K562 (cell line): ENCODE measurements at regions not wholly inside any gene's neighbourhood (a gene's known extent, or its start where the extent isn't known, plus 50 kb on each side); places are given as distances from the start of the nearest gene placed in this dataset.
A peak's percentile ranks its signal among the peaks of the same experiment; 100 is the strongest.

Experiments used
- ATAC-seq: fragments of 200-7000 bp; cut with Tn5 transposase; 3 replicates; pipeline ENCODE4 v1.9.1; 2020; ENCODE audit warnings: moderate library complexity
- BruUV-seq: library from RNA; stranded (reverse); fragments of 400-500 nt; replicated peaks from 2 replicates; lab custom pipeline; 2021; lab: Mats Ljungman, UMichigan
- CTCF ChIA-PET: fragments of 300-600 bp; formaldehyde crosslinking; extraction: SDS; loops from one replicate; lab custom pipeline; 2021; ENCODE audit warnings: low intra/inter-chr PET ratio; lab: Yijun Ruan, JAX
- POLR2A ChIA-PET: fragments of 300-600, 350-650 bp; sonication (Branson Sonifier 250); formaldehyde crosslinking; extraction: SDS; loops from one replicate; lab custom pipeline; 2021; ENCODE audit warnings: antibody characterized with exemption, inconsistent platforms; lab: Yijun Ruan, JAX
- DNase-seq, 4 experiments: peaks; one replicate each; pipeline versions ENCODE4 v3.0.0 to v3.0.0-alpha.2; 2011 to 2018; ENCODE audit warnings: low spot score in 3 of 4, mixed read lengths in 3 of 4; ENCODE audit errors: extremely low read depth in 1 of 4
- FAIRE-seq: peaks from 2 replicates; lab custom pipeline; 2011; peaks lifted over from hg19 to GRCh38; lab: Jason Lieb, UNC
- H2AFZ ChIP-seq: 2 replicates; pipeline ENCODE4 v1.6.0; 2011; ENCODE audit warnings: low read depth, low read length, control low read depth, inconsistent platforms
- H3K27ac ChIP-seq: fragments of 200-600 bp; 3 replicates; pipeline ENCODE4 v1.8.0; 2011; ENCODE audit warnings: low read depth, mild to moderate bottlenecking, control low read depth, inconsistent platforms, low read length, moderate library complexity, mixed read lengths; ENCODE audit errors: extremely low read depth
- H3K27me3 ChIP-seq, 2 experiments: fragments of 300-600 bp in 1 of 2; 2 replicates in 1 of 2; 3 replicates in 1 of 2; pipeline versions ENCODE4 v1.6.0 to v1.8.0; 2011; ENCODE audit warnings: inconsistent platforms in 2 of 2, low read length in 2 of 2, mild to moderate bottlenecking in 1 of 2, mixed read lengths in 1 of 2, moderate library complexity in 1 of 2; ENCODE audit not compliant: control insufficient read depth in 2 of 2, insufficient read depth in 2 of 2
- H3K36me3 ChIP-seq: fragments of 300-600 bp; 3 replicates; pipeline ENCODE4 v1.8.0; 2011; ENCODE audit warnings: mild to moderate bottlenecking, low read length, inconsistent platforms; ENCODE audit not compliant: control insufficient read depth, insufficient read depth
- H3K4me1 ChIP-seq, 2 experiments: fragments of 200-600 bp in 1 of 2; replicated peaks in 1 of 2; 2 replicates in 1 of 2; 3 replicates in 1 of 2; pipeline versions ENCODE4 v1.5.1 to v1.8.0; 2011; ENCODE audit warnings: inconsistent platforms in 2 of 2, low read length in 2 of 2, mild to moderate bottlenecking in 1 of 2, mixed read lengths in 1 of 2, moderate library complexity in 1 of 2; ENCODE audit not compliant: control insufficient read depth in 2 of 2, insufficient read depth in 2 of 2
- H3K4me2 ChIP-seq: 2 replicates; pipeline ENCODE4 v1.6.1; 2011; ENCODE audit warnings: low read length, control low read depth, inconsistent platforms, mixed read lengths; ENCODE audit not compliant: insufficient read depth
- H3K4me3 ChIP-seq: fragments of 200-600 bp; sonication (generic), shearing (Covaris generic); 2 replicates; pipeline ENCODE4 v1.5.1; 2016; ENCODE audit warnings: control low read depth, inconsistent platforms
- H3K79me2 ChIP-seq: fragments of 200-600 bp; 3 replicates; pipeline ENCODE4 v1.8.0; 2011; ENCODE audit warnings: low read length, inconsistent platforms; ENCODE audit not compliant: control insufficient read depth, insufficient read depth
- H3K9ac ChIP-seq, 2 experiments: 2 replicates each; pipeline versions ENCODE4 v1.6.0 to v1.6.1; 2011; ENCODE audit warnings: low read depth in 2 of 2, low read length in 2 of 2, control low read depth in 1 of 2, inconsistent platforms in 1 of 2, mild to moderate bottlenecking in 1 of 2, mixed read lengths in 1 of 2; ENCODE audit not compliant: insufficient read depth in 1 of 2
- H3K9me1 ChIP-seq: one replicate; pipeline ENCODE4 v1.6.0; 2011; ENCODE audit warnings: inconsistent platforms, mild to moderate bottlenecking, low read length, moderate library complexity; ENCODE audit not compliant: control insufficient read depth, insufficient read depth
- H3K9me3 ChIP-seq: replicated peaks from 2 replicates; pipeline ENCODE4 v1.5.1; 2011; ENCODE audit warnings: low read depth, low read length, inconsistent platforms; ENCODE audit not compliant: control insufficient read depth, insufficient read depth
- H4K20me1 ChIP-seq: replicated peaks from 2 replicates; pipeline ENCODE4 v1.6.1; 2011; ENCODE audit warnings: low read length, inconsistent platforms, mixed read lengths; ENCODE audit not compliant: control insufficient read depth, insufficient read depth
- HIVEP1 ChIP-seq: fragments of 250-450 bp; sonication (Bioruptor Pico); IDR thresholded peaks from 2 replicates; pipeline ENCODE4 v1.4.0; 2020; ENCODE audit warnings: mild to moderate bottlenecking
- MXD1 ChIP-seq: fragments of 250-450 bp; sonication (Bioruptor Pico); IDR thresholded peaks from 2 replicates; pipeline ENCODE4 v1.8.0; 2021; ENCODE audit warnings: borderline replicate concordance, mild to moderate bottlenecking, moderate library complexity; ENCODE audit not compliant: poor library complexity, severe bottlenecking
- NFIC ChIP-seq: fragments of 450-650 bp; IDR thresholded peaks from 2 replicates; pipeline ENCODE4 v1.6.1; 2017; ENCODE audit warnings: mild to moderate bottlenecking, inconsistent platforms
- ZBTB9 ChIP-seq: fragments of 450-650 bp; formaldehyde crosslinking; IDR thresholded peaks from 2 replicates; pipeline ENCODE4 v1.4.0; 2020; ENCODE audit warnings: mild to moderate bottlenecking, moderate library complexity
- ZNF165 ChIP-seq: fragments of 250-450 bp; sonication (Bioruptor Pico); IDR thresholded peaks from 2 replicates; pipeline ENCODE4 v1.4.0; 2020; ENCODE audit warnings: borderline replicate concordance
- ZNF384 ChIP-seq: IDR thresholded peaks from 2 replicates; pipeline ENCODE4 v1.6.1; 2012; ENCODE audit warnings: low read depth, low read length, improper control_type of control experiment
- ZNF696 ChIP-seq: fragments of 250-450 bp; sonication (Bioruptor Pico); conservative IDR thresholded peaks from 2 replicates; pipeline ENCODE4 v1.4.0; 2020; ENCODE audit warnings: mild to moderate bottlenecking, moderate library complexity
- ZSCAN32 ChIP-seq: fragments of 450-650 bp; formaldehyde crosslinking; IDR thresholded peaks from 2 replicates; pipeline ENCODE4 v1.4.0; 2020; ENCODE audit warnings: mild to moderate bottlenecking, moderate library complexity
- WGBS: fragments of 100-300 bp; shearing (Covaris generic); methylation state at CpG from one replicate; pipeline ENCODE4 v1.1.6; 2016; ENCODE audit warnings: low coverage, mixed read lengths; ENCODE audit not compliant: insufficient coverage; ENCODE audit errors: missing lambda C conversion rate; 5-methylcytosine and 5-hydroxymethylcytosine counted together
- in situ Hi-C: fragments of 300-500 bp; cut with MboI; formaldehyde crosslinking; loops from 4 replicates; pipeline ENCODE4 v1.15.0; 2018; ENCODE audit warnings: inconsistent platforms, mixed read lengths
- intact Hi-C: fragments of 100-400 bp; cut with micrococcal nuclease; formaldehyde crosslinking; loops from 2 replicates; pipeline ENCODE4 v1.14.2; 2022
- TF ChIP-seq, protein P1 (sequence below): fragments of 250-450 bp; sonication (Bioruptor Pico); IDR thresholded peaks from 2 replicates; pipeline ENCODE4 v1.8.0; 2021; ENCODE audit warnings: moderate library complexity, mild to moderate bottlenecking, inconsistent platforms

DNA sequence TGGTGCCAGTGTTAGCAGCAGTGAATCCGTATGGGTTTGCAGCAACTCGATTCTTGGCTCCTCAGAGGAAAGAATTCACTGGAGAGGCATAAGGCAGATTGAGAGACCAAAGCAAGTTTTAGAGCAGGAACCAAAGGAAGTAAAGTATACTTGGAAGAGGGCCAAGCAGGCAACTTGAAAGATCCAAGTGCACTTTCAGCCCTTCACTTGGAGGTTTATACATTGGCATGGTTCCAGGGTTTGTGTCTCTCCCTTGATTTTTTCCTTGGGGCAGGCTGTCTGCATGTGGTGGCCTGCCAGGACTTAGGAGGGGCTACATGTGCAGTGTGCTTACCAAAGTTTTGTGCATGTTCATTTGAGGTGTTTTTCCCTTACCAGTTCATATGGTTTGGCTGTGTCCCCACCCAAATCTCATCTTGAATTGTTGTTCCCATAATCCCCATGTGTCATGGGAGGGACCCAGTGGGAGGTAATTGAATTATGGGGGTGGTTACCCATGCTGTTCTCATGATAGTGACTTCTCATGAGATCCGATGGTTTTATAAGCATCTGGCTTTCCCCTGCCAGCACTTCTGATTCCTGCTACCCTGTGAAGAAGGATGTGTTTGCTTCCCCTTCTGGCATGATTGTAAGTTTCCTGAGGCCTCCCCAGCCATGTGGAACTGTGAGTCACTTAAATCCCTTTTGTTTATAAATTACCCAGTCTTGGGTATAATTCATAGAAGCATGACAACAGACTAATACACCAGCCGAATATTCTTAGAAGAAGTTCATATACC, 86.2 kb upstream of the TSPAN5 start:
- Histone ChIP-seq H2AFZ (no peak overlapping the region), H4K20me1 (no peaks in the 10 kb centered on the region), H3K79me2 (no peaks in the 10 kb centered on the region), H3K27me3 (no peaks in the 10 kb centered on the region), H3K9me3 (no peaks in the 10 kb centered on the region), H3K4me1 (no peaks in the 10 kb centered on the region; a peak in 1 of 5 replicates), H3K4me3 (no peak overlapping the region), H3K9ac (no peak overlapping the region), H3K4me2 (no peak overlapping the region), H3K27ac (no peak overlapping the region), H3K9me1 (no peaks in the 10 kb centered on the region), H3K36me3 (no peaks in the 10 kb centered on the region)
- no peak for FAIRE-seq
- ChIA-PET CTCF (interaction anchor here (0.6 kb wide), 2 partner anchors 249 to 310 kb away, joined by 4 to 6 read pairs; no protein-coding TSS in a partner anchor), POLR2A (no interaction called here)
- TF ChIP-seq NFIC (peak; percentile 73), MXD1 (CRISPR knock-in tag) (no peak)
- intact Hi-C loops (loop anchor here (1.0 to 5.0 kb wide), 7 partner anchors 83 to 663 kb away; partner anchors contain the start of genes EIF4E and METAP1), in situ Hi-C loops (loop anchor here (10.0 kb wide), 2 partner anchors 310 to 660 kb away; no protein-coding TSS in a partner anchor)
- no peak for ATAC-seq
- no peak for DNase-seq
- BruUV-seq = no TSS peak
- WGBS = 28% methylated on average over 3 of the region's 4 CpGs

GRCh38 chr4:98741952-98742351, 83.5 kb upstream of the TSPAN5 start:
- Histone ChIP-seq H3K4me1 (no peaks in the 10 kb centered on the region; a peak in 1 of 5 replicates), H3K27me3 (no peaks in the 10 kb centered on the region), H3K9me3 (no peaks in the 10 kb centered on the region), H4K20me1 (no peaks in the 10 kb centered on the region), H2AFZ (0 out of 2 replicates have a peak overlapping the region, but pooled peaks have one; percentile 33), H3K4me3 (no peak overlapping the region), H3K9ac (no peak overlapping the region), H3K36me3 (no peaks in the 10 kb centered on the region), H3K4me2 (no peak overlapping the region), H3K79me2 (no peaks in the 10 kb centered on the region), H3K27ac (no peak overlapping the region), H3K9me1 (no peaks in the 10 kb centered on the region)
- no peak for TF ChIP-seq HIVEP1 (CRISPR knock-in tag)
- TF ChIP-seq ZSCAN32 = no peak
- TF ChIP-seq ZNF696 = no peak
- peak; percentile 59 for TF ChIP-seq ZNF384
- no peak for TF ChIP-seq ZNF165 (CRISPR knock-in tag)
- TF ChIP-seq ZBTB9 (CRISPR knock-in tag) = no peak
- TF ChIP-seq, protein P1, sequence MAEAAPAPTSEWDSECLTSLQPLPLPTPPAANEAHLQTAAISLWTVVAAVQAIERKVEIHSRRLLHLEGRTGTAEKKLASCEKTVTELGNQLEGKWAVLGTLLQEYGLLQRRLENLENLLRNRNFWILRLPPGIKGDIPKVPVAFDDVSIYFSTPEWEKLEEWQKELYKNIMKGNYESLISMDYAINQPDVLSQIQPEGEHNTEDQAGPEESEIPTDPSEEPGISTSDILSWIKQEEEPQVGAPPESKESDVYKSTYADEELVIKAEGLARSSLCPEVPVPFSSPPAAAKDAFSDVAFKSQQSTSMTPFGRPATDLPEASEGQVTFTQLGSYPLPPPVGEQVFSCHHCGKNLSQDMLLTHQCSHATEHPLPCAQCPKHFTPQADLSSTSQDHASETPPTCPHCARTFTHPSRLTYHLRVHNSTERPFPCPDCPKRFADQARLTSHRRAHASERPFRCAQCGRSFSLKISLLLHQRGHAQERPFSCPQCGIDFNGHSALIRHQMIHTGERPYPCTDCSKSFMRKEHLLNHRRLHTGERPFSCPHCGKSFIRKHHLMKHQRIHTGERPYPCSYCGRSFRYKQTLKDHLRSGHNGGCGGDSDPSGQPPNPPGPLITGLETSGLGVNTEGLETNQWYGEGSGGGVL (CRISPR knock-in tag) = no peak
- intact Hi-C loops = no loop called here
- ChIA-PET POLR2A (interaction anchor here (0.7 to 0.9 kb wide), 2 partner anchors 8 to 314 kb away, joined by 3 to 4 read pairs; no protein-coding TSS in a partner anchor), CTCF (no interaction called here)
- FAIRE-seq (no peak), ATAC-seq (no peak), DNase-seq (no peak)
- no TSS peak for BruUV-seq
- 16% methylated on average over 7 of the region's 7 CpGs for WGBS
- in situ Hi-C loops = loop anchor here (10.0 kb wide), 2 partner anchors 313 to 663 kb away; no protein-coding TSS in a partner anchor
